OCI-LY7 (cell line): ENCODE measurements at regions not wholly inside any gene's neighbourhood (a gene's known extent, or its start where the extent isn't known, plus 50 kb on each side); places are given as distances from the start of the nearest gene placed in this dataset.

Experiments
- BruUV-seq: library from RNA; stranded (reverse); fragments of 400-500 nt; replicated peaks from 2 replicates; lab custom pipeline; 2021; lab: Mats Ljungman, UMichigan
- CTCF ChIA-PET: fragments of 300-600 bp; sonication (Branson Sonifier 250); formaldehyde crosslinking; loops from one replicate; lab custom pipeline; 2022; ENCODE audit warnings: antibody characterized with exemption; ENCODE audit not compliant: unreplicated experiment; lab: Charles Lee
- POLR2A ChIA-PET: fragments of 300-600 bp; sonication (Branson Sonifier 250); formaldehyde crosslinking; loops from one replicate; lab custom pipeline; 2022; ENCODE audit warnings: antibody characterized with exemption; lab: Charles Lee
- DNase-seq: peaks from one replicate; pipeline ENCODE4 v3.0.0-alpha.2; 2015; ENCODE audit warnings: low spot score
- H2AFZ ChIP-seq: fragments of 200-600 bp; sonication (generic), shearing (Covaris generic); 2 replicates; pipeline ENCODE4 v1.6.1; 2014; ENCODE audit warnings: mild to moderate bottlenecking, antibody characterized with exemption, low read length, moderate library complexity
- H3K27ac ChIP-seq: fragments of 200-600 bp; sonication (generic); 2 replicates; pipeline ENCODE4 v1.5.1; 2014; ENCODE audit warnings: mixed run types, low read depth, mild to moderate bottlenecking, moderate library complexity, low read length, inconsistent platforms; ENCODE audit not compliant: poor library complexity, severe bottlenecking
- H3K36me3 ChIP-seq: fragments of 200-600 bp; sonication (generic); 2 replicates; pipeline ENCODE4 v1.6.1; 2014; ENCODE audit warnings: mild to moderate bottlenecking, antibody characterized with exemption, low read length, moderate library complexity, mixed read lengths; ENCODE audit not compliant: insufficient read depth
- H3K4me1 ChIP-seq: fragments of 200-600 bp; sonication (generic); 2 replicates; pipeline ENCODE4 v1.5.1; 2014; ENCODE audit warnings: mild to moderate bottlenecking, low read length; ENCODE audit not compliant: insufficient read depth, poor library complexity, severe bottlenecking
- H3K4me2 ChIP-seq: fragments of 200-600 bp; sonication (generic); 2 replicates; pipeline ENCODE4 v1.6.1; 2014; ENCODE audit warnings: mild to moderate bottlenecking, low read length
- H3K4me3 ChIP-seq: fragments of 200-600 bp; sonication (generic); 2 replicates; pipeline ENCODE4 v1.5.1; 2014; ENCODE audit warnings: mild to moderate bottlenecking, low read depth, low read length; ENCODE audit not compliant: poor library complexity, severe bottlenecking
- H3K79me2 ChIP-seq: fragments of 200-600 bp; sonication (generic); 2 replicates; pipeline ENCODE4 v1.6.1; 2016; ENCODE audit warnings: low read depth, mild to moderate bottlenecking, low read length, moderate library complexity, mixed read lengths; ENCODE audit not compliant: insufficient read depth
- H3K9me2 ChIP-seq: fragments of 200-600 bp; sonication (generic); 2 replicates; pipeline ENCODE4 v1.6.1; 2016; ENCODE audit warnings: mild to moderate bottlenecking, low read length, mixed read lengths; ENCODE audit not compliant: insufficient read depth
- H3K9me3 ChIP-seq: fragments of 200-600 bp; sonication (generic); 2 replicates; pipeline ENCODE4 v1.6.1; 2014; ENCODE audit warnings: mild to moderate bottlenecking, mixed run types, low read length, mixed read lengths
- H4K20me1 ChIP-seq: fragments of 200-600 bp; sonication (generic); 2 replicates; pipeline ENCODE4 v1.6.1; 2014; ENCODE audit warnings: mild to moderate bottlenecking, antibody characterized with exemption, low read length, moderate library complexity, mixed read lengths; ENCODE audit not compliant: insufficient read depth
- EZH2phosphoT487 ChIP-seq: fragments of 200-600 bp; sonication (generic); IDR thresholded peaks from 2 replicates; pipeline ENCODE4 v1.6.1; 2018; ENCODE audit warnings: low read depth, borderline replicate concordance, mild to moderate bottlenecking, mixed run types, antibody characterized with exemption, low read length, moderate library complexity, mixed read lengths
- intact Hi-C: fragments of 100-400 bp; cut with micrococcal nuclease; formaldehyde crosslinking; loops from one replicate; pipeline ENCODE4 v1.10.0; 2022; ENCODE audit not compliant: unreplicated experiment
- TF ChIP-seq, protein P1 (sequence below): fragments of 200-600 bp; sonication (generic); conservative IDR thresholded peaks from 2 replicates; pipeline ENCODE4 v1.5.1; 2014; ENCODE audit warnings: mild to moderate bottlenecking, antibody characterized with exemption, low read length, moderate library complexity, mixed read lengths

DNA sequence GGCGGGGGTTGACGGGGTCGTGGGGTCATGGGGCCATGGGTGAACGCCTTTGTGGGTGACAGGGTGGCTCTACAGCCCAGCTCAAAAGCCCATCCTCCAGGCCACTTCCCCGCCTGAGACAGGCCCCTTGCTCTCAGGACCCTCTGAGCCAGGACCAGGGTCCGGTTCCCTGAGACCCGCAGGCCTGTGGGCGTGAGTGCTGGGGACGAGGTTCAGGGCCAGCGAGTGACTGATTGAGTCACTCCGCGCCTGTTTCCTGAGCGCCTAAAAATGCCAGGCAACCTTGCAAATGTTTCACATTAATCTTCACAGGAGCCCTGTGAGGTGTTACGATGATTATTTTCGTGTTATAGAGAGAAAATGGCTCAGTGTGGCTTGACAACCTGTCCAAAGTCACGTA is 97.8 kb downstream of the ZNF674 start:
- peak overlapping the region; percentile 89 for H3K4me2 ChIP-seq
- no peaks in the 10 kb centered on the region for H3K9me3 ChIP-seq
- H3K36me3 ChIP-seq: peaks cover 6% of the 10 kb centered on the region
- TSS peak; percentile 51 for BruUV-seq
- intact Hi-C loops: no loop called here
- peak overlapping the region; percentile 93 for H3K4me3 ChIP-seq
- DNase-seq: no peak
- ChIA-PET CTCF (no interaction called here), POLR2A (no interaction called here)
- peak overlapping the region; percentile 28 for H3K27ac ChIP-seq
- H3K9me2 ChIP-seq: no peaks in the 10 kb centered on the region
- peaks cover 5% of the 10 kb centered on the region; the same call in 1 of the 2 replicates for H3K79me2 ChIP-seq
- H2AFZ ChIP-seq: peak overlapping the region; percentile 97; the same call in 1 of the 2 replicates
- peaks cover 10% of the 10 kb centered on the region for H3K4me1 ChIP-seq
- TF ChIP-seq EZH2phosphoT487: no peak
- TF ChIP-seq, protein P1, sequence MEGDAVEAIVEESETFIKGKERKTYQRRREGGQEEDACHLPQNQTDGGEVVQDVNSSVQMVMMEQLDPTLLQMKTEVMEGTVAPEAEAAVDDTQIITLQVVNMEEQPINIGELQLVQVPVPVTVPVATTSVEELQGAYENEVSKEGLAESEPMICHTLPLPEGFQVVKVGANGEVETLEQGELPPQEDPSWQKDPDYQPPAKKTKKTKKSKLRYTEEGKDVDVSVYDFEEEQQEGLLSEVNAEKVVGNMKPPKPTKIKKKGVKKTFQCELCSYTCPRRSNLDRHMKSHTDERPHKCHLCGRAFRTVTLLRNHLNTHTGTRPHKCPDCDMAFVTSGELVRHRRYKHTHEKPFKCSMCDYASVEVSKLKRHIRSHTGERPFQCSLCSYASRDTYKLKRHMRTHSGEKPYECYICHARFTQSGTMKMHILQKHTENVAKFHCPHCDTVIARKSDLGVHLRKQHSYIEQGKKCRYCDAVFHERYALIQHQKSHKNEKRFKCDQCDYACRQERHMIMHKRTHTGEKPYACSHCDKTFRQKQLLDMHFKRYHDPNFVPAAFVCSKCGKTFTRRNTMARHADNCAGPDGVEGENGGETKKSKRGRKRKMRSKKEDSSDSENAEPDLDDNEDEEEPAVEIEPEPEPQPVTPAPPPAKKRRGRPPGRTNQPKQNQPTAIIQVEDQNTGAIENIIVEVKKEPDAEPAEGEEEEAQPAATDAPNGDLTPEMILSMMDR: no peak
- no peaks in the 10 kb centered on the region for H4K20me1 ChIP-seq

DNA sequence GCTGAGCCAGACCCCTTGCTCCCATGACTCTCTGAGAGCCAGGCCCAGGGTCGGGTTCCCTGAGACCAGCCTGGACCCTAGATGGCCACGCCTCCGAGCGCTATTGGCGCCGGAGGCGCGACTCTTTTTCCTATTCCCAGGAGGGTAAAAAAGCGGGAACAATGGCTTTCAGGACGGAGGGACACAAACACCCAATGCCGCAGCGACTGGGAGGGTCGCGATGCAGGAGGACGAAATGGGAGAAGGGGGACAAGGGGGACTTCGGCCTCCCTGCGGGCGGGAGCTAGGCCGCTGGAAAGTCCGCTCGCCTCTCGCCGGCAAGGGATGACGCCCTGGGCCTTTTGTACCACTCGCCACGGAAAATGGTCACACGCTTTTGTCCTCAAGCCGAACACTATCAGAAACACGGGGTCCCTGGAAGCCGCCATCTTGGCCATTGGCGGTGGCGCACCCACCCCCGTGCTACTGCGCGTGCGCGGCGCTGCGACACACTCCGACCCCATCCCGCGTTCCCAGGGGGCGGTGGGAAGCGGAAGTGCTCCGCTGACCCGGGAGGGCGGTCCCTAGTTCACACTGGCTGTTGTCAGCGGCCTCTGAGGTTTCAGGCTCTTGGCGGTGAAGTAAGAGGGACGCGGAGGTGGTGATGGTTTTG is 98.4 kb downstream of the ZNF674 start:
- no peaks in the 10 kb centered on the region for H3K9me3 ChIP-seq
- H3K79me2 ChIP-seq: peaks cover 5% of the 10 kb centered on the region; the same call in 1 of the 2 replicates
- no peaks in the 10 kb centered on the region for H3K9me2 ChIP-seq
- H3K4me1 ChIP-seq: peaks cover 10% of the 10 kb centered on the region
- ChIA-PET POLR2A (no interaction called here), CTCF (no interaction called here)
- H4K20me1 ChIP-seq: no peaks in the 10 kb centered on the region
- intact Hi-C loops: no loop called here
- H3K4me2 ChIP-seq: peak overlapping the region; percentile 89
- DNase-seq: peak; percentile 89
- TF ChIP-seq, protein P1: no peak
- TF ChIP-seq EZH2phosphoT487: no peak
- peak overlapping the region; percentile 97 for H2AFZ ChIP-seq
- H3K4me3 ChIP-seq: peak overlapping the region; percentile 93
- BruUV-seq: no TSS peak
- peaks cover 6% of the 10 kb centered on the region for H3K36me3 ChIP-seq
- H3K27ac ChIP-seq: no peak overlapping the region

DNA sequence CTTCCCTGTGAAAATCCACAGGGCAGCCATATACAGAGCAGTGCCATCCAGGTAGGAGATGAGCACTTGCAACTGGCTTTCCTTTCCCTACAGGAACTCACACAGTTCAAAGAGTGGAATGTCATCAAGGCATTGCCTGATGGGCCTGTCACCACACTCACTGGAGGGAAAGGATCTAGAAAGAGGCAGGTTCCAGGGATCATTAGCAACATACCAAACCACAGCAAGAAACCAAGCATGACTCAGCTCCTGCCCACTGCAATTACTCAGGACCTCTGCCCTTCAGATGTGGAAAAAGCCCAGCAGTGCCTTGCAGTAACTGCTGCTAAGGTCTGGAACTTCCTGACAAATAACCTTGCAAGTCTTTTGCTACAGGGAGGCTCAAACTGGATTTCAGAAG is 101.2 kb downstream of the ZNF674 start:
- TF ChIP-seq EZH2phosphoT487: no peak
- no peak for DNase-seq

More for the DNA sequence above, 101.2 kb downstream of the ZNF674 start:
- H2AFZ ChIP-seq: no peak overlapping the region
- H3K36me3 ChIP-seq: no peaks in the 10 kb centered on the region
- CTCF ChIA-PET: no interaction called here
- H4K20me1 ChIP-seq: no peaks in the 10 kb centered on the region
- BruUV-seq: no TSS peak
- POLR2A ChIA-PET: no interaction called here
- H3K4me3 ChIP-seq: no peak overlapping the region
- intact Hi-C loops: no loop called here
- no peak overlapping the region for H3K4me2 ChIP-seq
- no peaks in the 10 kb centered on the region for H3K9me3 ChIP-seq
- H3K27ac ChIP-seq: no peak overlapping the region
- H3K9me2 ChIP-seq: no peaks in the 10 kb centered on the region
- H3K79me2 ChIP-seq: peaks cover 5% of the 10 kb centered on the region; the same call in 1 of the 2 replicates
- H3K4me1 ChIP-seq: peaks cover 10% of the 10 kb centered on the region
